ENCODE measurements at regions not wholly inside any gene's neighbourhood (a gene's known extent, or its start where the extent isn't known, plus 50 kb on each side); places are given as distances from the start of the nearest gene placed in this dataset.

DNA sequence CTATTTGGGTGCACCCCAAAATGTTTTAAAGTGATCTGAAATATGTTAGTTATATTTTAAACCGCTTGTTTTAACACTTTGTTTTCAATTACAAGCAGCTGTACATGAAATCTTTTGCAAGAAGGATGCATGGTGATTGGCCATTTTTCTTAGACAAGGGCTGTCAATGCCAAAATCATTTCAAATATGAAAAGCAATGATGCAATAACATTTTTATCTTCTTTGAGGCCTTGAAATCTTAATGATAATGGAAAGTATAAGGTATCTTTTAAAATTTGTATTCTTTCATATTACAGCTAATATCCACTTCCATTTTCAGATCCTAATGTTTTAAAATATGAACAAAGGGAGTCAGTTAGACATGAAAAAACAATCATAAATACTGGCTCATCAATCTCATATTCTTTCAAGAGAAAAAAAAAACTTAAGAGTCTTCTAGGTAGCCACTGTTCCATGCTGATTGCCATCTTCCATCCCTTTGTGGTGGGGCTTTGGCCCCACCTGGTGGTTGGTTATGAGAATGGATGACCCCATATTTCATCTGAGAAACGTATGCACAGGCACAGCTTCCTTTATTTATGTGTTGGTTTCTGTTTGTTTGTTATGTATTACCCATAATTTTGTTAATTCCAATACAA, 330.3 kb upstream of the MIR17HG start:
- H2AFZ ChIP-seq (replicated peaks), result peak overlapping the region; percentile 71
- H3K36me3 Mint-ChIP-seq, result no peaks in the 10 kb centered on the region
- H3K4me2 ChIP-seq, result no peak overlapping the region
- H3K27me3 ChIP-seq, result no peaks in the 10 kb centered on the region
- no peaks in the 10 kb centered on the region for H3K4me1 ChIP-seq
- H3K4me3 ChIP-seq, result no peak overlapping the region
- H3K27me3 Mint-ChIP-seq (ENCODE audit: insufficient read depth, low read depth), result no peaks in the 10 kb centered on the region
- peak; percentile 66 for DNase-seq (ENCODE audit: low spot score)
- H3K9me3 Mint-ChIP-seq, result no peaks in the 10 kb centered on the region
- TF ChIP-seq EZH2 (IDR thresholded peaks at IDR 0.05), result no peak
- no peak for TF ChIP-seq EZH2phosphoT487 (IDR thresholded peaks at IDR 0.05)
- TF ChIP-seq, protein P1, sequence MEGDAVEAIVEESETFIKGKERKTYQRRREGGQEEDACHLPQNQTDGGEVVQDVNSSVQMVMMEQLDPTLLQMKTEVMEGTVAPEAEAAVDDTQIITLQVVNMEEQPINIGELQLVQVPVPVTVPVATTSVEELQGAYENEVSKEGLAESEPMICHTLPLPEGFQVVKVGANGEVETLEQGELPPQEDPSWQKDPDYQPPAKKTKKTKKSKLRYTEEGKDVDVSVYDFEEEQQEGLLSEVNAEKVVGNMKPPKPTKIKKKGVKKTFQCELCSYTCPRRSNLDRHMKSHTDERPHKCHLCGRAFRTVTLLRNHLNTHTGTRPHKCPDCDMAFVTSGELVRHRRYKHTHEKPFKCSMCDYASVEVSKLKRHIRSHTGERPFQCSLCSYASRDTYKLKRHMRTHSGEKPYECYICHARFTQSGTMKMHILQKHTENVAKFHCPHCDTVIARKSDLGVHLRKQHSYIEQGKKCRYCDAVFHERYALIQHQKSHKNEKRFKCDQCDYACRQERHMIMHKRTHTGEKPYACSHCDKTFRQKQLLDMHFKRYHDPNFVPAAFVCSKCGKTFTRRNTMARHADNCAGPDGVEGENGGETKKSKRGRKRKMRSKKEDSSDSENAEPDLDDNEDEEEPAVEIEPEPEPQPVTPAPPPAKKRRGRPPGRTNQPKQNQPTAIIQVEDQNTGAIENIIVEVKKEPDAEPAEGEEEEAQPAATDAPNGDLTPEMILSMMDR (IDR thresholded peaks at IDR 0.05), result peak; percentile 97
- no peaks in the 10 kb centered on the region for H3K9me3 ChIP-seq (ENCODE audit: low read depth)
- no peak overlapping the region for H3K27ac Mint-ChIP-seq
- no peaks in the 10 kb centered on the region for H4K20me1 ChIP-seq (ENCODE audit: low read depth)
- H3K4me1 Mint-ChIP-seq, result peaks cover 3% of the 10 kb centered on the region
- H3K4me3 Mint-ChIP-seq, result no peak overlapping the region
- no peaks in the 10 kb centered on the region for H3K36me3 ChIP-seq
- H3K27ac ChIP-seq, result no peak overlapping the region
- no peaks in the 10 kb centered on the region for H3K79me2 ChIP-seq (ENCODE audit: low read depth)
- H3F3A ChIP-seq (ENCODE audit: low read depth), result no peaks in the 10 kb centered on the region
- H3K9ac ChIP-seq, result no peak overlapping the region

DNA sequence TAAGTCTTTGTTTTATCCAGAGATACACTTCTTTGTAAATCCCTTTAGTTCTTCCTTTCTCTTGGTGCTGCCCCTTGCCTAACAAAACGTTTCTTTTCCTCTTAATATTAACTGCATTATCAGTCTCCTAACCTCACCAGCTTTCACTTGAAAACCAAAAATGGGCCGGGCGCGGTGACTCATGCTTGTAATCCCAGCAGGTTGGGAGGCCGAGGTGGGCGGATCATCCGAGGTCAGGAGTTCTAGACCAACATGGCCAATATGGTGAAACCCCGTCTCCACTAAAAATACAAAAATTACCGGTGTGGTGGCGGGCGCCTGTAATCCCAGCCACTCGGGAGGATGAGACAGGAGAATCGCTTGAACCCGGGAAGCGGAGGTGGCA, 329.8 kb upstream of the MIR17HG start:
- Mint-ChIP-seq H3K27ac (no peak overlapping the region), H3K4me1 (peaks cover 3% of the 10 kb centered on the region)

DNA sequence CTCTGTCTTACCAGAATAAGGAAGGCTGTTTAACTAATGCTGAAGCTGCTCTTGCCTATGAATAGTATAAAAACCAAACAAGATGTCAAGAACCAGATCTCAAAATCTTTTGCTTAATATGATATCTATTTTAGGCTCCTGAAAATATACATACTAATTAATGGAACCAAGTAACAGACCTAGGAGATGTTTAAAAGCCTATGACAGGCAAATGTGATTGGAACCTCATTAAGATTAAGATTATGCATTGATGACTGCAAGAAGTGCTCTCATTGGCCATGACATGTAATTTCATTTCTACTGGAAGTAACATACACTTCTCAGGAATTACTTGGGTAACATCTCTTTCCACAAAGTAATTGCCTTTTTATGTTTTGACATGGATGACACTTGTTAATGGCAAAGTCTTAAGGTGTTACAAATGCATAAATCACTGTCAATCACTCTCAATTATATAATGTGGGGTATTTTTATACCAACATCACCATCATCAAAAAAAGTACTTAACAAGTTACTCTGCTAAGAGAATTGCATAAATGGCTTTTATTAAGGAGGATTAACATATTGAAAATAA, 326.9 kb upstream of the MIR17HG start:
- no peak overlapping the region for H3K4me3 ChIP-seq
- DNase-seq (ENCODE audit: low spot score), result no peak
- Mint-ChIP-seq H3K4me3 (no peak overlapping the region), H3K9me3 (no peaks in the 10 kb centered on the region), H3K4me1 (no peaks in the 10 kb centered on the region), H3K36me3 (no peaks in the 10 kb centered on the region), H3K27me3 (ENCODE audit: insufficient read depth, low read depth) (no peaks in the 10 kb centered on the region), H3K27ac (no peak overlapping the region)
- no peak overlapping the region for H2AFZ ChIP-seq (replicated peaks)
- TF ChIP-seq, protein P1 (IDR thresholded peaks at IDR 0.05), result no peak
- TF ChIP-seq EZH2 (IDR thresholded peaks at IDR 0.05), result no peak
- TF ChIP-seq EZH2phosphoT487 (IDR thresholded peaks at IDR 0.05), result no peak
- H3K4me1 ChIP-seq, result no peaks in the 10 kb centered on the region
- no peaks in the 10 kb centered on the region for H3K9me3 ChIP-seq (ENCODE audit: low read depth)
- H3K4me2 ChIP-seq, result no peak overlapping the region
- H3K27ac ChIP-seq, result no peak overlapping the region
- no peaks in the 10 kb centered on the region for H3K36me3 ChIP-seq
- H3K27me3 ChIP-seq, result no peaks in the 10 kb centered on the region
- no peaks in the 10 kb centered on the region for H3K79me2 ChIP-seq (ENCODE audit: low read depth)
- H4K20me1 ChIP-seq (ENCODE audit: low read depth), result no peaks in the 10 kb centered on the region
- H3F3A ChIP-seq (ENCODE audit: low read depth), result no peaks in the 10 kb centered on the region
- no peak overlapping the region for H3K9ac ChIP-seq

More for the DNA sequence above, 329.8 kb upstream of the MIR17HG start:
- no peaks in the 10 kb centered on the region for H3K4me1 ChIP-seq
- no peaks in the 10 kb centered on the region for H4K20me1 ChIP-seq (ENCODE audit: low read depth)
- H3F3A ChIP-seq (ENCODE audit: low read depth), result no peaks in the 10 kb centered on the region
- H2AFZ ChIP-seq (replicated peaks), result peak overlapping the region; percentile 71
- H3K4me3 ChIP-seq, result no peak overlapping the region
- H3K36me3 Mint-ChIP-seq, result no peaks in the 10 kb centered on the region
- no peaks in the 10 kb centered on the region for H3K9me3 Mint-ChIP-seq
- no peaks in the 10 kb centered on the region for H3K27me3 Mint-ChIP-seq (ENCODE audit: insufficient read depth, low read depth)
- no peak overlapping the region for H3K9ac ChIP-seq
- H3K4me2 ChIP-seq, result no peak overlapping the region
- no peaks in the 10 kb centered on the region for H3K27me3 ChIP-seq
- H3K4me3 Mint-ChIP-seq, result no peak overlapping the region
- no peak overlapping the region for H3K27ac ChIP-seq
- H3K36me3 ChIP-seq, result no peaks in the 10 kb centered on the region
- H3K9me3 ChIP-seq (ENCODE audit: low read depth), result no peaks in the 10 kb centered on the region
- TF ChIP-seq, protein P1 (IDR thresholded peaks at IDR 0.05), result no peak
- TF ChIP-seq EZH2phosphoT487 (IDR thresholded peaks at IDR 0.05), result no peak
- TF ChIP-seq EZH2 (IDR thresholded peaks at IDR 0.05), result no peak
- DNase-seq (ENCODE audit: low spot score), result no peak
- H3K79me2 ChIP-seq (ENCODE audit: low read depth), result no peaks in the 10 kb centered on the region

Measured in neural progenitor cell (in vitro differentiated cells).